ENCODE measurements at regions not wholly inside any gene's neighbourhood (a gene's known extent, or its start where the extent isn't known, plus 50 kb on each side); places are given as distances from the start of the nearest gene placed in this dataset.

DNA sequence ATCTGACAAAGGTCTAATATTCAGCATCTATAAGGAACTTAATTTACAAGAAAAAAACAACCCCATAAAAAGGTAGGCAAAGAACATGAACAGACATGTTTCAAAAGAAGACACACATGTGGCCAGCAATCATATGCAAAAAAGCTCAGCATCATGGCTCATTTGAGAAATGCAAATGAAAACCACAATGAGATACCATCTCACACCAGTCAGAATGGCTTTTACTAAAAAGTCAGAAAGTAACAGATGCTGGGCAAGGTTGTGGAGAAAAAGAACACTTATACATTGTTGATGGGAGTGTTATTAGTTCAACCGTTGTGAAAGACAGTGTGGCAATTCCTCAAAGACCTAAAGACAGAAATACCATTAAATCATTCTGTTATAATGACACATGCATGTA lies 289.9 kb upstream of the MMS22L start:
- TF ChIP-seq, protein P1, sequence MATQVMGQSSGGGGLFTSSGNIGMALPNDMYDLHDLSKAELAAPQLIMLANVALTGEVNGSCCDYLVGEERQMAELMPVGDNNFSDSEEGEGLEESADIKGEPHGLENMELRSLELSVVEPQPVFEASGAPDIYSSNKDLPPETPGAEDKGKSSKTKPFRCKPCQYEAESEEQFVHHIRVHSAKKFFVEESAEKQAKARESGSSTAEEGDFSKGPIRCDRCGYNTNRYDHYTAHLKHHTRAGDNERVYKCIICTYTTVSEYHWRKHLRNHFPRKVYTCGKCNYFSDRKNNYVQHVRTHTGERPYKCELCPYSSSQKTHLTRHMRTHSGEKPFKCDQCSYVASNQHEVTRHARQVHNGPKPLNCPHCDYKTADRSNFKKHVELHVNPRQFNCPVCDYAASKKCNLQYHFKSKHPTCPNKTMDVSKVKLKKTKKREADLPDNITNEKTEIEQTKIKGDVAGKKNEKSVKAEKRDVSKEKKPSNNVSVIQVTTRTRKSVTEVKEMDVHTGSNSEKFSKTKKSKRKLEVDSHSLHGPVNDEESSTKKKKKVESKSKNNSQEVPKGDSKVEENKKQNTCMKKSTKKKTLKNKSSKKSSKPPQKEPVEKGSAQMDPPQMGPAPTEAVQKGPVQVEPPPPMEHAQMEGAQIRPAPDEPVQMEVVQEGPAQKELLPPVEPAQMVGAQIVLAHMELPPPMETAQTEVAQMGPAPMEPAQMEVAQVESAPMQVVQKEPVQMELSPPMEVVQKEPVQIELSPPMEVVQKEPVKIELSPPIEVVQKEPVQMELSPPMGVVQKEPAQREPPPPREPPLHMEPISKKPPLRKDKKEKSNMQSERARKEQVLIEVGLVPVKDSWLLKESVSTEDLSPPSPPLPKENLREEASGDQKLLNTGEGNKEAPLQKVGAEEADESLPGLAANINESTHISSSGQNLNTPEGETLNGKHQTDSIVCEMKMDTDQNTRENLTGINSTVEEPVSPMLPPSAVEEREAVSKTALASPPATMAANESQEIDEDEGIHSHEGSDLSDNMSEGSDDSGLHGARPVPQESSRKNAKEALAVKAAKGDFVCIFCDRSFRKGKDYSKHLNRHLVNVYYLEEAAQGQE (IDR thresholded peaks at IDR 0.05; ENCODE audit: insufficient replicate concordance, low read depth): no peak
- TF ChIP-seq CTCF (IDR thresholded peaks at IDR 0.05; ENCODE audit: insufficient read depth, low read length): no peak
- no peak for TF ChIP-seq POLR2AphosphoS5 (IDR thresholded peaks at IDR 0.05; ENCODE audit: low read depth)
- TF ChIP-seq SPI1 (IDR thresholded peaks at IDR 0.05; ENCODE audit: borderline replicate concordance, low read depth): no peak

Data from HL-60 (cell line).